ENCODE measurements at regions not wholly inside any gene's neighbourhood (a gene's known extent, or its start where the extent isn't known, plus 50 kb on each side); places are given as distances from the start of the nearest gene placed in this dataset.

GRCh38 chr6:91271807-91272206 lies 684.9 kb upstream of the MAP3K7 start:
- H3K4me3 ChIP-seq (ENCODE audit: low read depth, low read length): no peak overlapping the region
- TF ChIP-seq, protein P1, sequence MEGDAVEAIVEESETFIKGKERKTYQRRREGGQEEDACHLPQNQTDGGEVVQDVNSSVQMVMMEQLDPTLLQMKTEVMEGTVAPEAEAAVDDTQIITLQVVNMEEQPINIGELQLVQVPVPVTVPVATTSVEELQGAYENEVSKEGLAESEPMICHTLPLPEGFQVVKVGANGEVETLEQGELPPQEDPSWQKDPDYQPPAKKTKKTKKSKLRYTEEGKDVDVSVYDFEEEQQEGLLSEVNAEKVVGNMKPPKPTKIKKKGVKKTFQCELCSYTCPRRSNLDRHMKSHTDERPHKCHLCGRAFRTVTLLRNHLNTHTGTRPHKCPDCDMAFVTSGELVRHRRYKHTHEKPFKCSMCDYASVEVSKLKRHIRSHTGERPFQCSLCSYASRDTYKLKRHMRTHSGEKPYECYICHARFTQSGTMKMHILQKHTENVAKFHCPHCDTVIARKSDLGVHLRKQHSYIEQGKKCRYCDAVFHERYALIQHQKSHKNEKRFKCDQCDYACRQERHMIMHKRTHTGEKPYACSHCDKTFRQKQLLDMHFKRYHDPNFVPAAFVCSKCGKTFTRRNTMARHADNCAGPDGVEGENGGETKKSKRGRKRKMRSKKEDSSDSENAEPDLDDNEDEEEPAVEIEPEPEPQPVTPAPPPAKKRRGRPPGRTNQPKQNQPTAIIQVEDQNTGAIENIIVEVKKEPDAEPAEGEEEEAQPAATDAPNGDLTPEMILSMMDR (conservative IDR thresholded peaks at IDR 0.05; ENCODE audit: low read depth, low read length): no peak
- no peak for DNase-seq (ENCODE audit: low read depth)

GRCh38 chr6:91268941-91269340 lies 682.1 kb upstream of the MAP3K7 start:
- peak; percentile 68 for DNase-seq (ENCODE audit: low read depth)
- TF ChIP-seq, protein P1 (conservative IDR thresholded peaks at IDR 0.05; ENCODE audit: low read depth, low read length): no peak

DNA sequence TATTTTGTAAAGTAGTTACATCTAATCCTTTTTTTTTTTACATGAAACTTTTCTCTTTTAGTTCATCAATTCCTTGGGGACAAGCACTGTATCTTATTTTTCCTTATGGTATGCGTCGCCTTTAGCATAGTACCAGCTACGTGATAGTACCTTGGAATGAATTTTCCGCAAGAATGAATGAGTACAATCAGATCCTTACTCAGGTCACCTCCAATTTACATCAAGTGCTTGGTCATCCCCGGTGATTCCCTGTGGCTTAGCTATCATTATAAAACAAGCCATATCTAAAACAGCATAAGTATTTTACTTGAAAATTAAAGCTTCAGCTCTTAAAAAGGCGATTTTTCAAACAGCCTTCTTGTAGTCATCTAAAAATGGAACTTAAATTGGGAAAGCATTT lies 680.4 kb upstream of the MAP3K7 start:
- TF ChIP-seq, protein P1 (conservative IDR thresholded peaks at IDR 0.05; ENCODE audit: low read depth, low read length): no peak
- H3K4me3 ChIP-seq (ENCODE audit: low read depth, low read length): no peak overlapping the region
- DNase-seq (ENCODE audit: low read depth): no peak

More at GRCh38 chr6:91268941-91269340, 682.1 kb upstream of the MAP3K7 start:
- H3K4me3 ChIP-seq (ENCODE audit: low read depth, low read length): no peak overlapping the region

GRCh38 chr6:91266156-91266555 lies 679.3 kb upstream of the MAP3K7 start:
- no peak for DNase-seq (ENCODE audit: low read depth)
- H3K4me3 ChIP-seq (ENCODE audit: low read depth, low read length): no peak overlapping the region
- TF ChIP-seq, protein P1 (conservative IDR thresholded peaks at IDR 0.05; ENCODE audit: low read depth, low read length): no peak

- no peak for DNase-seq (ENCODE audit: low read depth)
- no peak overlapping the region for H3K4me3 ChIP-seq (ENCODE audit: low read depth, low read length)
- TF ChIP-seq, protein P1 (conservative IDR thresholded peaks at IDR 0.05; ENCODE audit: low read depth, low read length): no peak
Observed at GRCh38 chr6:91243436-91243835, 656.6 kb upstream of the MAP3K7 start.

- no peak for DNase-seq (ENCODE audit: low read depth)
- H3K4me3 ChIP-seq (ENCODE audit: low read depth, low read length): no peak overlapping the region
- TF ChIP-seq, protein P1 (conservative IDR thresholded peaks at IDR 0.05; ENCODE audit: low read depth, low read length): no peak
Observed at GRCh38 chr6:91242614-91242949, 655.7 kb upstream of the MAP3K7 start.

DNA sequence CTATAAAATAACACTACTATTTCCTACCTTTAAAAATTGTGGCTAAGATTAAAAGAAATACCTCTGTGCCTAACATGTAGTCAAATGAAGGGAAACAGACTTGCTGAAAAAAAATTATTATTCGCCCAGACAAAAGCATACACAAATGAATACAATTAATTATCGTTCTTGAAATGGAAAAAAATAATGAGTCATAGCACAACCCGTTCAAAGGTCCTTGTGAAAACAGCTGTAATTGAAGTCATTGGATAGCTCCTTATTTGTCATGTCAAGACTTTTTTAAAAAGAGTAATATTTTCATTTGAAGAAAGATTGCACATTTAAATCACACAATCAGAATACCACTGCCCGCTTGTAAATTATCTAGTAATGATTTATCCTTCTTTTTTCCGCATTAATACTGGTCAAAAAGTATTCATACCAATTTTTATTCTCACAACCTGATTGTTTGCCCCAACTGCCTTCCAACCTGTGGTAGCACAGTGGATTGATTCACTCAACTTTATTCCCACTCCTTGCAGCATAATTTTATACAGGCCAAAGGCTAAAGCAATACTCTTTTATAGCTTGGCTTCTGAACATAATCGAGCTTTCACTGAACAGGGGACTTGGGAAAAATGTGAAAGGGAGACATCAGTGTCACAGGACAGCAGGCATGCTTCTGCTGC lies 655.2 kb upstream of the MAP3K7 start:
- no peak for DNase-seq (ENCODE audit: low read depth)
- TF ChIP-seq, protein P1 (conservative IDR thresholded peaks at IDR 0.05; ENCODE audit: low read depth, low read length): no peak
- no peak overlapping the region for H3K4me3 ChIP-seq (ENCODE audit: low read depth, low read length)
